ENCODE measurements at regions not wholly inside any gene's neighbourhood (a gene's known extent, or its start where the extent isn't known, plus 50 kb on each side); places are given as distances from the start of the nearest gene placed in this dataset.

DNA sequence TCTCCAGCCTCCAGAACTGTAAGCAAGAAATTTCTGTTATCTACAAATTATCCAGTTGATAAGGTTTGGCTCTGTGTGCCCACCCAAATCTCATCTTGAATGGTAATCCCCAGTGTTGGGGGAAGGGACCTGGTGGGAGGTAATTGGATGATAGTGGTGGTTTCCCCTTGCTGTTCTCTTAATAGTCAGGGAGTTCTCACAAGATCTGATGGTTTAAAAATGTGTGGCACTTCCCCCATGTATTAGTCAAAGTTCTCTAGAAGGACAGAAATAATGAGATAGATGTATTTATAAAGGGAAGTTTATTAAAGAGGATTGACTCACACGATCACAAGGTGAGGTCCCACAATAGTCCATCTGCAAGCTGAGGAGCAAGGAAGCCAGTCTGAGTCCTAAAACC lies 56.2 kb upstream of the APBB1IP start:
- TF ChIP-seq, protein P1, sequence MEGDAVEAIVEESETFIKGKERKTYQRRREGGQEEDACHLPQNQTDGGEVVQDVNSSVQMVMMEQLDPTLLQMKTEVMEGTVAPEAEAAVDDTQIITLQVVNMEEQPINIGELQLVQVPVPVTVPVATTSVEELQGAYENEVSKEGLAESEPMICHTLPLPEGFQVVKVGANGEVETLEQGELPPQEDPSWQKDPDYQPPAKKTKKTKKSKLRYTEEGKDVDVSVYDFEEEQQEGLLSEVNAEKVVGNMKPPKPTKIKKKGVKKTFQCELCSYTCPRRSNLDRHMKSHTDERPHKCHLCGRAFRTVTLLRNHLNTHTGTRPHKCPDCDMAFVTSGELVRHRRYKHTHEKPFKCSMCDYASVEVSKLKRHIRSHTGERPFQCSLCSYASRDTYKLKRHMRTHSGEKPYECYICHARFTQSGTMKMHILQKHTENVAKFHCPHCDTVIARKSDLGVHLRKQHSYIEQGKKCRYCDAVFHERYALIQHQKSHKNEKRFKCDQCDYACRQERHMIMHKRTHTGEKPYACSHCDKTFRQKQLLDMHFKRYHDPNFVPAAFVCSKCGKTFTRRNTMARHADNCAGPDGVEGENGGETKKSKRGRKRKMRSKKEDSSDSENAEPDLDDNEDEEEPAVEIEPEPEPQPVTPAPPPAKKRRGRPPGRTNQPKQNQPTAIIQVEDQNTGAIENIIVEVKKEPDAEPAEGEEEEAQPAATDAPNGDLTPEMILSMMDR (IDR thresholded peaks at IDR 0.05; ENCODE audit: extremely low read depth, missing control alignments): no peak
- DNase-seq (ENCODE audit: low spot score): no peak

DNA sequence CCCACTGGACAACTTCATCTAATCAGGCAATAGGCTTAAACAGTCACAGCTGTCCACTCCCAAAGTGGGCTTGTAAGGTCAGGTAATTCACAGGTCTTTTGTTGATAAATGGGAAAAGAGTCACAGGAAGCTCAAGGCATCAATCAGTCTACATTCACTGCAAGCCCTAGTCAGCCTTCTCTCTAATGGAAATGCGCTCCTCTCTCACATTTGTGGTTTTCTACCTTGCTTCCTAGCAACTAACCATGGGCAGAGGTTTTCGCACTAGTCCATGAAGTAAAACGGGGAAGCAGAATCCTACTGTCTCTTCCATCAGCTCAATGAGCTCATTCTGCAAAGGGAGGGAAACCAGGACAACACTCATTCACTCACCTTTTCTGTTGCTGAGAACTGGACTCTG lies 53.5 kb upstream of the APBB1IP start:
- DNase-seq (ENCODE audit: low spot score): no peak
- TF ChIP-seq, protein P1 (IDR thresholded peaks at IDR 0.05; ENCODE audit: extremely low read depth, missing control alignments): no peak

DNA sequence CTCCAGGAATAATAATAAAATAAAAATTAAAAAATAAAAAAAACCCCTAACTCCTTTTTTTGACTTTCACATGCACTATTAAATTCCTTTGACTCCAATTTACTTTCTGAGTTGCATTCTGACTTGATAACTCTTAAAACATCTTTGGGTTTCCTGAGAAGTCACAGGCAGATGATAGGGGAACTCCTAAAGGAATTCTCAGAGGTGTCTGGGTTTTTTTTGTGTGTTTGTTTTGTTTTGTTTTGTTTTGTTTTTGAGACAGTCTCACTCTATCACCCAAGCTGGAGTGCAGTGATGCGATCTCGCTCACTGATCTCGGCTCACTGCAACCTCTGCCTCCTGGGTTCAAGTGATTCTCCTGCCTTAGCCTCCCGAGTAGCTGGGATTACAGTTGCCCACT lies 52.7 kb upstream of the APBB1IP start:
- TF ChIP-seq, protein P1 (IDR thresholded peaks at IDR 0.05; ENCODE audit: extremely low read depth, missing control alignments): no peak
- no peak for DNase-seq (ENCODE audit: low spot score)

DNA sequence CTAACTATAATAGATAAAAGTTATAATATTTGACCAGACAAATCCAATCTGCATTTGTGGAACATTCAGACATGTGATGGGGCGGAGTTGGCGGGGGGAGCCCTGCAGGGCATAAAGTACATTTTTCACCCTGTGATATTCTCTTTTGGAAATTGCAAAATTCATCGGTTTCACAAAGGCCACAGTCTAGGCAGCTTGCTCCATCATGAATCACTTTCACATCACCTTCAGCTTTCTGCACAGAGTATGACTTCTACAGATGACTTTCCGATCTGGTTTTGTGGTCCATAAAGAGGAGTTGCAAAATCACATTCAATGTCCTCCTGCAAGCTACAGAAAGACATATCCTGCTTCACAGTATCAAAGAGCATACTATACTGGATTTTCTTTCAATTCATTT lies 51.4 kb upstream of the APBB1IP start:
- TF ChIP-seq, protein P1 (IDR thresholded peaks at IDR 0.05; ENCODE audit: extremely low read depth, missing control alignments): no peak
- no peak for DNase-seq (ENCODE audit: low spot score)
